ENCODE measurements at regions not wholly inside any gene's neighbourhood (a gene's known extent, or its start where the extent isn't known, plus 50 kb on each side); places are given as distances from the start of the nearest gene placed in this dataset.

GRCh38 chr16:75864243-75864642 is 138.0 kb upstream of the CPHXL start:
- TF ChIP-seq EZH2phosphoT487 (IDR thresholded peaks at IDR 0.05; ENCODE audit: unreplicated experiment) (no peak), CTCF (conservative IDR thresholded peaks at IDR 0.05; ENCODE audit: low read depth in 2 of 2) (no peak), JUNB (IDR thresholded peaks at IDR 0.05; ENCODE audit: unreplicated experiment) (no peak)

All from GM23338 (cell line).